Activated CD8-positive, alpha-beta T cell treated with anti-CD3 and anti-CD28 coated beads for 36 hours (primary cell): ENCODE measurements at regions not wholly inside any gene's neighbourhood (a gene's known extent, or its start where the extent isn't known, plus 50 kb on each side); places are given as distances from the start of the nearest gene placed in this dataset.
A peak's percentile ranks its signal among the peaks of the same experiment; 100 is the strongest.

Experiments
- ATAC-seq: fragments of 200-7000 bp; cut with Tn5 transposase; one replicate; pipeline ENCODE4 v1.10.0; 2021; ENCODE audit warnings: mild to moderate bottlenecking, moderate library complexity
- CTCF ChIA-PET: fragments of 350-600 bp; sonication (Branson Sonifier 250); formaldehyde crosslinking; loops from one replicate; lab custom pipeline; 2021; ENCODE audit warnings: antibody characterized with exemption; lab: Charles Lee
- POLR2A ChIA-PET: fragments of 350-600 bp; sonication (Branson Sonifier 250); formaldehyde crosslinking; loops from one replicate; lab custom pipeline; 2021; ENCODE audit warnings: antibody characterized with exemption; lab: Charles Lee
- DNase-seq: peaks from one replicate; pipeline ENCODE4 v3.0.0-alpha.2; 2020
- H3K27ac Mint-ChIP-seq: one replicate; pipeline ENCODE4 v1.8.0; 2021; ENCODE audit warnings: mild to moderate bottlenecking, mixed read lengths
- H3K27me3 Mint-ChIP-seq: one replicate; pipeline ENCODE4 v1.8.0; 2021; ENCODE audit warnings: mixed read lengths
- H3K36me3 Mint-ChIP-seq: one replicate; pipeline ENCODE4 v1.8.0; 2021; ENCODE audit warnings: low read depth, mixed read lengths
- H3K4me1 Mint-ChIP-seq: one replicate; pipeline ENCODE4 v1.8.0; 2021; ENCODE audit warnings: low read depth, mixed read lengths
- H3K4me3 Mint-ChIP-seq: one replicate; pipeline ENCODE4 v1.8.0; 2021; ENCODE audit warnings: mild to moderate bottlenecking, moderate library complexity, mixed read lengths
- H3K9me3 Mint-ChIP-seq: one replicate; pipeline ENCODE4 v1.8.0; 2021; ENCODE audit warnings: mixed read lengths
- CTCF ChIP-seq: fragments of 200-600 bp; IDR thresholded peaks from one replicate; pipeline ENCODE4 v1.8.0; 2022; ENCODE audit warnings: antibody characterized with exemption, mild to moderate bottlenecking
- intact Hi-C: fragments of 100-400 bp; cut with micrococcal nuclease; formaldehyde crosslinking; loops from one replicate; pipeline ENCODE4 v1.10.0; 2022

GRCh38 chr12:34215213-34215892 is 193.1 kb downstream of the ALG10 start:
- peaks cover 3% of the 10 kb centered on the region for H3K4me1 Mint-ChIP-seq
- peaks cover 9% of the 10 kb centered on the region for H3K27me3 Mint-ChIP-seq
- POLR2A ChIA-PET, result no interaction called here
- no peak overlapping the region for H3K4me3 Mint-ChIP-seq
- H3K36me3 Mint-ChIP-seq, result no peaks in the 10 kb centered on the region
- no peak for DNase-seq
- no peak for ATAC-seq
- CTCF ChIA-PET, result interaction anchor here (1.0 to 1.5 kb wide), 2 partner anchors 8 to 93 kb away, joined by 3 read pairs; no protein-coding TSS in a partner anchor
- intact Hi-C loops, result loop anchor here (10.0 kb wide), 1 partner anchor 181 kb away; no protein-coding TSS in a partner anchor
- no peak for TF ChIP-seq CTCF
- no peaks in the 10 kb centered on the region for H3K9me3 Mint-ChIP-seq
- no peak overlapping the region for H3K27ac Mint-ChIP-seq

GRCh38 chr12:34215893-34216285 is 193.6 kb downstream of the ALG10 start:
- no peak overlapping the region for H3K4me3 Mint-ChIP-seq
- ChIA-PET CTCF (interaction anchor here (1.0 to 1.5 kb wide), 2 partner anchors 8 to 94 kb away, joined by 3 read pairs; no protein-coding TSS in a partner anchor), POLR2A (no interaction called here)
- H3K27ac Mint-ChIP-seq, result no peak overlapping the region
- intact Hi-C loops, result loop anchor here (10.0 kb wide), 1 partner anchor 181 kb away; no protein-coding TSS in a partner anchor
- H3K4me1 Mint-ChIP-seq, result peaks cover 3% of the 10 kb centered on the region
- no peaks in the 10 kb centered on the region for H3K9me3 Mint-ChIP-seq
- ATAC-seq (no peak), DNase-seq (no peak)
- no peaks in the 10 kb centered on the region for H3K36me3 Mint-ChIP-seq
- no peak for TF ChIP-seq CTCF
- peaks cover 9% of the 10 kb centered on the region for H3K27me3 Mint-ChIP-seq

GRCh38 chr12:34217660-34218059 is 195.4 kb downstream of the ALG10 start:
- Mint-ChIP-seq H3K27ac (no peak overlapping the region), H3K9me3 (no peaks in the 10 kb centered on the region), H3K4me1 (peaks cover 3% of the 10 kb centered on the region), H3K4me3 (no peak overlapping the region), H3K27me3 (peaks cover 9% of the 10 kb centered on the region), H3K36me3 (no peaks in the 10 kb centered on the region)
- no peak for TF ChIP-seq CTCF
- POLR2A ChIA-PET, result no interaction called here
- DNase-seq, result no peak
- CTCF ChIA-PET, result interaction anchor here (0.6 to 1.2 kb wide), 6 partner anchors 10 to 107 kb away, joined by 3 to 9 read pairs (median 4); no protein-coding TSS in a partner anchor
- intact Hi-C loops, result loop anchor here (2.0 to 10.0 kb wide), 2 partner anchors 93 to 183 kb away; no protein-coding TSS in a partner anchor
- ATAC-seq, result no peak

GRCh38 chr12:34218193-34219045 is 196.1 kb downstream of the ALG10 start:
- CTCF ChIA-PET, result interaction anchor here (0.6 to 1.2 kb wide), 6 partner anchors 10 to 107 kb away, joined by 3 to 9 read pairs (median 4); no protein-coding TSS in a partner anchor
- intact Hi-C loops, result loop anchor here (2.0 to 10.0 kb wide), 2 partner anchors 94 to 184 kb away; no protein-coding TSS in a partner anchor
- Mint-ChIP-seq H3K27ac (no peak overlapping the region), H3K4me3 (peak overlapping the region; percentile 67), H3K36me3 (no peaks in the 10 kb centered on the region), H3K9me3 (no peaks in the 10 kb centered on the region), H3K4me1 (peaks cover 3% of the 10 kb centered on the region), H3K27me3 (peaks cover 9% of the 10 kb centered on the region)
- peak; percentile 90 for TF ChIP-seq CTCF
- DNase-seq, result peak; percentile 82
- POLR2A ChIA-PET, result no interaction called here
- peak; percentile 79 for ATAC-seq
